GM06990 (cell line): ENCODE measurements at regions not wholly inside any gene's neighbourhood (a gene's known extent, or its start where the extent isn't known, plus 50 kb on each side); places are given as distances from the start of the nearest gene placed in this dataset.

Experiments used
- DNase-seq: peaks from one replicate; pipeline ENCODE4 v3.0.0-alpha.2; 2011; ENCODE audit not compliant: insufficient read length; ENCODE audit errors: extremely low read depth
- H3K27me3 ChIP-seq: replicated peaks from 2 replicates; pipeline ENCODE4 v1.6.0; 2011; ENCODE audit warnings: low read length; ENCODE audit not compliant: control insufficient read depth, insufficient read depth
- H3K36me3 ChIP-seq: 2 replicates; pipeline ENCODE4 v1.5.1; 2011; ENCODE audit warnings: low read length; ENCODE audit not compliant: control insufficient read depth, insufficient read depth
- H3K4me3 ChIP-seq: replicated peaks from 2 replicates; pipeline ENCODE4 v1.5.1; 2011; ENCODE audit warnings: low read depth, mild to moderate bottlenecking, control low read depth, low read length
- CTCF ChIP-seq: IDR thresholded peaks from 2 replicates; pipeline ENCODE4 v1.5.1; 2011; ENCODE audit warnings: low read length, control low read depth, mild to moderate bottlenecking, inconsistent platforms; ENCODE audit not compliant: insufficient read depth, poor library complexity, severe bottlenecking

- H3K4me3 ChIP-seq: no peak overlapping the region
- H3K27me3 ChIP-seq: no peaks in the 10 kb centered on the region
- DNase-seq: no peak
- no peak for TF ChIP-seq CTCF
- no peaks in the 10 kb centered on the region for H3K36me3 ChIP-seq
Observed at GRCh38 chr3:87126321-87126720, 100.8 kb upstream of the CHMP2B start.

GRCh38 chr3:87125116-87125515 lies 102.0 kb upstream of the CHMP2B start:
- no peak for TF ChIP-seq CTCF
- H3K27me3 ChIP-seq: no peaks in the 10 kb centered on the region
- no peaks in the 10 kb centered on the region for H3K36me3 ChIP-seq
- no peak overlapping the region for H3K4me3 ChIP-seq
- no peak for DNase-seq

DNA sequence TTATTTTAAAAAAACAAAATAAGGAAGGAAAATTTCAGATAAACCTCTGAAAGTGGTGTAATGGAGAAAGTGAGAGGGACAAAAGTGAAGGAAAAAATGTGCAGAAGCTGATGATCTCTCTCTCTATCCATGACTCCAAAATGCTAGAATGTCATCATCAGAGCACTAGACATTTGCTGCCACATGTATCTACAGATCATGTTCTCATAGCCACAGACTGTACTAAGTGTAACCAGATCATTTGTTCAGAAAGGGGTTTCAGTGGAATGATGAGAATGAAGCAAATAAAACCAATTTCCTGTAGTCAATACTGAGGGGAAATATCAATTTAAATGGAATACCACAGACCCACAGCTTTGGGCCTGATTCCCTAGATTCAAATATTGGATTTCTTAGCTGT lies 104.3 kb upstream of the CHMP2B start:
- no peak for TF ChIP-seq CTCF
- Histone ChIP-seq H3K36me3 (no peaks in the 10 kb centered on the region), H3K4me3 (no peak overlapping the region), H3K27me3 (no peaks in the 10 kb centered on the region)
- DNase-seq: no peak

- Histone ChIP-seq H3K27me3 (no peaks in the 10 kb centered on the region), H3K4me3 (no peak overlapping the region), H3K36me3 (no peaks in the 10 kb centered on the region)
- DNase-seq: no peak
- TF ChIP-seq CTCF: no peak
Observed at GRCh38 chr3:87121856-87122255, 105.3 kb upstream of the CHMP2B start.

GRCh38 chr3:87120881-87121280 lies 106.2 kb upstream of the CHMP2B start:
- Histone ChIP-seq H3K27me3 (no peaks in the 10 kb centered on the region), H3K4me3 (no peak overlapping the region), H3K36me3 (no peaks in the 10 kb centered on the region)
- no peak for TF ChIP-seq CTCF
- DNase-seq: no peak

- no peak overlapping the region for H3K4me3 ChIP-seq
- DNase-seq: no peak
- H3K27me3 ChIP-seq: no peaks in the 10 kb centered on the region
- TF ChIP-seq CTCF: no peak
- H3K36me3 ChIP-seq: no peaks in the 10 kb centered on the region
Observed at GRCh38 chr3:87120236-87120635, 106.9 kb upstream of the CHMP2B start.
